B cell (primary cell): ENCODE measurements at regions not wholly inside any gene's neighbourhood (a gene's known extent, or its start where the extent isn't known, plus 50 kb on each side); places are given as distances from the start of the nearest gene placed in this dataset.

Experiments used
- ATAC-seq: fragments of 200-7000 bp; cut with Tn5 transposase; one replicate; pipeline ENCODE4 v1.10.0; 2021; ENCODE audit warnings: low read depth, mild to moderate bottlenecking, moderate number of reproducible peaks, moderate library complexity
- CTCF ChIA-PET: fragments of 350-600 bp; sonication (Branson Sonifier 250); formaldehyde crosslinking; loops from one replicate; lab custom pipeline; 2021; ENCODE audit warnings: antibody characterized with exemption, inconsistent platforms; lab: Charles Lee
- POLR2A ChIA-PET: fragments of 350-600 bp; sonication (Branson Sonifier 250); formaldehyde crosslinking; loops from one replicate; lab custom pipeline; 2021; ENCODE audit warnings: antibody characterized with exemption; lab: Charles Lee
- DNase-seq: peaks from one replicate; pipeline ENCODE4 v3.0.0; 2013
- H2AFZ ChIP-seq: 2 replicates; pipeline ENCODE4 v1.6.1; 2012; ENCODE audit warnings: mild to moderate bottlenecking, low read depth, low read length; ENCODE audit not compliant: insufficient read depth, poor library complexity, severe bottlenecking
- H3K27ac ChIP-seq, 2 donors: 1 replicate in 1 of 2; 2 replicates in 1 of 2; pipeline ENCODE4 v1.5.1; 2012 to 2013; ENCODE audit warnings: low read length in 2 of 2, mild to moderate bottlenecking in 2 of 2, moderate library complexity in 1 of 2
- H3K27me3 ChIP-seq, 4 experiments: fragments of 200-600 bp in 1 of 4; sonication (generic) in 1 of 4; replicated peaks in 1 of 4; 1 replicate in 2 of 4; 2 replicates in 2 of 4; pipeline versions ENCODE4 v1.6.1 to v1.7.0; 2013 to 2016; ENCODE audit warnings: low read length in 3 of 4, mild to moderate bottlenecking in 2 of 4, mixed read lengths in 1 of 4, moderate library complexity in 1 of 4; ENCODE audit not compliant: insufficient read depth in 4 of 4, control insufficient read depth in 3 of 4; ENCODE audit errors: control extremely low read depth in 1 of 4
- H3K36me3 ChIP-seq, 2 experiments: replicated peaks in 1 of 2; 1 replicate in 1 of 2; 2 replicates in 1 of 2; pipeline versions ENCODE4 v1.6.1 to v1.7.1; 2013; ENCODE audit warnings: low read length in 1 of 2; ENCODE audit not compliant: insufficient read depth in 2 of 2, control insufficient read depth in 1 of 2; ENCODE audit errors: control extremely low read depth in 1 of 2, extremely low read depth in 1 of 2
- H3K4me1 ChIP-seq, 2 donors: fragments of 200-600 bp in 1 of 2; sonication (generic) in 1 of 2; 1 replicate in 1 of 2; 2 replicates in 1 of 2; pipeline versions ENCODE4 v1.5.1 to v1.6.1; 2013 to 2017; ENCODE audit warnings: low read length in 2 of 2; ENCODE audit not compliant: control insufficient read depth in 2 of 2, insufficient read depth in 2 of 2
- H3K4me2 ChIP-seq: replicated peaks from 2 replicates; pipeline ENCODE3; 2012; ENCODE audit warnings: mild to moderate bottlenecking, low read depth, low read length; ENCODE audit not compliant: poor library complexity, severe bottlenecking
- H3K4me3 ChIP-seq, 5 experiments: fragments of 200-600 bp in 1 of 5; sonication (generic) in 1 of 5; 1 replicate in 3 of 5; 2 replicates in 2 of 5; pipeline versions ENCODE4 v1.5.1 to v1.7.0; 2011 to 2016; ENCODE audit warnings: low read length in 4 of 5, mild to moderate bottlenecking in 4 of 5, low read depth in 2 of 5, control low read depth in 1 of 5, moderate library complexity in 1 of 5; ENCODE audit not compliant: insufficient read depth in 1 of 5; ENCODE audit errors: control extremely low read depth in 1 of 5, extremely low read depth in 1 of 5
- H3K79me2 ChIP-seq: fragments of 200-600 bp; sonication (generic); one replicate; pipeline ENCODE4 v1.6.0; 2016; ENCODE audit warnings: low read length; ENCODE audit not compliant: control insufficient read depth, insufficient read depth
- H3K9ac ChIP-seq: fragments of 200-600 bp; sonication (generic); 2 replicates; pipeline ENCODE4 v1.6.1; 2017; ENCODE audit warnings: mild to moderate bottlenecking, low read length, moderate library complexity
- H3K9me3 ChIP-seq, 3 donors: one replicate each; pipeline versions ENCODE4 v1.6.1 to v1.7.1; 2013; ENCODE audit warnings: low read length in 2 of 3; ENCODE audit not compliant: control insufficient read depth in 2 of 3, insufficient read depth in 1 of 3; ENCODE audit errors: control extremely low read depth in 1 of 3
- H4K20me1 ChIP-seq: 2 replicates; pipeline ENCODE4 v1.6.0; 2012; ENCODE audit warnings: mild to moderate bottlenecking, low read length; ENCODE audit not compliant: insufficient read depth, control insufficient read depth, poor library complexity, severe bottlenecking
- H3K27ac Mint-ChIP-seq: one replicate; pipeline ENCODE4 v1.8.0; 2021; ENCODE audit warnings: mixed read lengths
- H3K27me3 Mint-ChIP-seq: one replicate; pipeline ENCODE4 v1.8.0; 2021; ENCODE audit warnings: mixed read lengths
- H3K4me1 Mint-ChIP-seq: one replicate; pipeline ENCODE4 v1.8.0; 2021; ENCODE audit warnings: mixed read lengths
- H3K4me3 Mint-ChIP-seq: one replicate; pipeline ENCODE4 v1.8.0; 2021; ENCODE audit warnings: mixed read lengths
- H3K9me3 Mint-ChIP-seq: one replicate; pipeline ENCODE4 v1.8.0; 2022; ENCODE audit warnings: mixed read lengths; ENCODE audit not compliant: insufficient read depth
- EZH2 ChIP-seq: IDR thresholded peaks from 2 replicates; pipeline ENCODE4 v1.6.1; 2012; ENCODE audit warnings: borderline replicate concordance, low read depth, mild to moderate bottlenecking, moderate library complexity, low read length; ENCODE audit not compliant: insufficient read depth, poor library complexity, severe bottlenecking
- WGBS: methylation state at CpG from one replicate; pipeline ENCODE4 v1.1.5; 2013; ENCODE audit warnings: missing lambda C conversion rate; ENCODE audit not compliant: insufficient coverage; 5-methylcytosine and 5-hydroxymethylcytosine counted together
- intact Hi-C: fragments of 100-400 bp; cut with micrococcal nuclease; formaldehyde crosslinking; loops from one replicate; pipeline ENCODE4 v1.10.0; 2022
- TF ChIP-seq, protein P1 (sequence below): fragments of 200-600 bp; IDR thresholded peaks from one replicate; pipeline ENCODE4 v1.8.0; 2022; ENCODE audit warnings: antibody characterized with exemption, mild to moderate bottlenecking

DNA sequence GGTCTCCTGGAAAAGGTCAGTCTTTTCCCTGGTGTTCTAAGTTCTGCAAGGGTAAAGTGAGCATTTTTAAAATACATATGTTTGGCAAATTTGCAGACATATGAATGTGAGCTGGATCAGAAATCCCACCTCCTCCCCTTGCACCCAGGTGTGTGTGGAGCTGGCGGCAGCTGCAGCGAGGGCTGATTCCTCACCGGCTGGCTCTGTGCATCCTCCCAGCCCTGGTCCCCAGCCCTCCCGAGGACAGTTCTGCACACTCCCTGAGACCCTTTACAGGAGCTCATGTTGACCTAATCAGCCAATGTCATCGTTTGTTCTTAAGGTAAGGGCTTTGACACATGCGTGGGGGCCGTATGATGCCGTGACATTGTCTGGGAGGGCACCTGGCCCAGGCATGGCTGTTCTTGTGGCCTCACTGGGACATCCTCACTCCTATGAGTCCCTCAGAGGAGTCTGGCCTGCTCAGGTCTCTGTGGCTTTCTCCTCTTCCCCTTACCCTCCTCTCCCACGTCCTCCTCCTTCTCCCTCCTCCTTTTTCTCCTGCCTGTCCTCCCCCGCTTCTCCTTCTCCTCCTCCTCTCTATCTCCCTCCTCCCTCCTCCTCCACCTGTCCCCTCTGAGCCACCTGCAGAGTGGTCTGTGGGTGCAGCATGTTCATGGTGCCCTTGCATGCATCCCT lies 289.2 kb upstream of the SFSWAP start:
- Mint-ChIP-seq H3K4me3 (no peak overlapping the region), H3K27me3 (peaks cover 13% of the 10 kb centered on the region), H3K9me3 (peaks cover 12% of the 10 kb centered on the region), H3K27ac (no peak overlapping the region), H3K4me1 (no peaks in the 10 kb centered on the region)
- Histone ChIP-seq H3K9me3 (peaks cover 0 to 4% (median 2%) of the 10 kb centered on the region in 3 donors), H2AFZ (no peak overlapping the region), H3K9ac (no peak overlapping the region), H3K79me2 (no peaks in the 10 kb centered on the region), H3K4me3 (no peak overlapping the region), H4K20me1 (no peaks in the 10 kb centered on the region), H3K27ac (no peak overlapping the region), H3K4me2 (no peak overlapping the region), H3K36me3 (no peaks in the 10 kb centered on the region), H3K27me3 (peaks cover 0 to 8% (median 0%) of the 10 kb centered on the region in 4 experiments), H3K4me1 (no peaks in the 10 kb centered on the region)
- DNase-seq (no peak), ATAC-seq (no peak)
- ChIA-PET CTCF (no interaction called here), POLR2A (no interaction called here)
- TF ChIP-seq EZH2: no peak
- TF ChIP-seq, protein P1, sequence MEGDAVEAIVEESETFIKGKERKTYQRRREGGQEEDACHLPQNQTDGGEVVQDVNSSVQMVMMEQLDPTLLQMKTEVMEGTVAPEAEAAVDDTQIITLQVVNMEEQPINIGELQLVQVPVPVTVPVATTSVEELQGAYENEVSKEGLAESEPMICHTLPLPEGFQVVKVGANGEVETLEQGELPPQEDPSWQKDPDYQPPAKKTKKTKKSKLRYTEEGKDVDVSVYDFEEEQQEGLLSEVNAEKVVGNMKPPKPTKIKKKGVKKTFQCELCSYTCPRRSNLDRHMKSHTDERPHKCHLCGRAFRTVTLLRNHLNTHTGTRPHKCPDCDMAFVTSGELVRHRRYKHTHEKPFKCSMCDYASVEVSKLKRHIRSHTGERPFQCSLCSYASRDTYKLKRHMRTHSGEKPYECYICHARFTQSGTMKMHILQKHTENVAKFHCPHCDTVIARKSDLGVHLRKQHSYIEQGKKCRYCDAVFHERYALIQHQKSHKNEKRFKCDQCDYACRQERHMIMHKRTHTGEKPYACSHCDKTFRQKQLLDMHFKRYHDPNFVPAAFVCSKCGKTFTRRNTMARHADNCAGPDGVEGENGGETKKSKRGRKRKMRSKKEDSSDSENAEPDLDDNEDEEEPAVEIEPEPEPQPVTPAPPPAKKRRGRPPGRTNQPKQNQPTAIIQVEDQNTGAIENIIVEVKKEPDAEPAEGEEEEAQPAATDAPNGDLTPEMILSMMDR: no peak
- 90% methylated on average over 10 of the region's 10 CpGs for WGBS
- intact Hi-C loops: no loop called here

DNA sequence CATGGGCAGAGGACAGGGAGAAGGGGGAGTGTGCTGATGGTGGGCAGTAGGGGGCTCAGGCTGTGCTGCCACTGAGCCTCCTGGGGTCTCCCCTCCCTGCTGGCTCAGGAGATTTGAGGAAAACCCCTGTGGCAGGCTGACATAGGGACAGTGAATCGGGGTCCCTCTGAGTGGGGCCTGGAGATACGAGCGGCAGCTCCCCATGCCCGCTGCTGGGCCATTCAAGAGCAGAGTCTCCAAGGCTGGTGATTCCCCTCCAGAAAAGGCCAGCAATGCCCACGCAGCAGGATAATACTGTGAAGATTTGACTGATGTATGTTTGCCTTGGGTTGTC lies 288.7 kb upstream of the SFSWAP start:
- WGBS: 85% methylated on average over 5 of the region's 5 CpGs
- no peak overlapping the region for H3K4me3 ChIP-seq
- peaks cover 0 to 8% (median 0%) of the 10 kb centered on the region in 4 experiments for H3K27me3 ChIP-seq
- POLR2A ChIA-PET: no interaction called here
- intact Hi-C loops: no loop called here
- H3K27ac ChIP-seq: no peak overlapping the region
- Mint-ChIP-seq H3K4me1 (no peaks in the 10 kb centered on the region), H3K4me3 (no peak overlapping the region), H3K27me3 (peaks cover 13% of the 10 kb centered on the region), H3K27ac (no peak overlapping the region), H3K9me3 (peaks cover 12% of the 10 kb centered on the region)
- no peak overlapping the region for H3K9ac ChIP-seq
- no peaks in the 10 kb centered on the region for H3K4me1 ChIP-seq
- H4K20me1 ChIP-seq: no peaks in the 10 kb centered on the region
- H3K79me2 ChIP-seq: no peaks in the 10 kb centered on the region
- ATAC-seq (no peak), DNase-seq (no peak)
- CTCF ChIA-PET: no interaction called here
- no peak overlapping the region for H2AFZ ChIP-seq
- no peak overlapping the region for H3K4me2 ChIP-seq
- H3K36me3 ChIP-seq: no peaks in the 10 kb centered on the region
- H3K9me3 ChIP-seq: peaks cover 0 to 4% (median 2%) of the 10 kb centered on the region in 3 donors
- TF ChIP-seq, protein P1: no peak
- no peak for TF ChIP-seq EZH2
